AG09319 (cell line): ENCODE measurements at regions not wholly inside any gene's neighbourhood (a gene's known extent, or its start where the extent isn't known, plus 50 kb on each side); places are given as distances from the start of the nearest gene placed in this dataset.

Source experiments
- DNase-seq: peaks from one replicate; pipeline ENCODE4 v3.0.0-alpha.2; 2010; ENCODE audit warnings: low read depth; ENCODE audit errors: extremely low read depth
- TF ChIP-seq, protein P1 (sequence below): IDR thresholded peaks from 2 replicates; pipeline ENCODE4 v1.5.1; 2011; ENCODE audit warnings: low read depth, mild to moderate bottlenecking, inconsistent platforms, low read length, moderate library complexity

DNA sequence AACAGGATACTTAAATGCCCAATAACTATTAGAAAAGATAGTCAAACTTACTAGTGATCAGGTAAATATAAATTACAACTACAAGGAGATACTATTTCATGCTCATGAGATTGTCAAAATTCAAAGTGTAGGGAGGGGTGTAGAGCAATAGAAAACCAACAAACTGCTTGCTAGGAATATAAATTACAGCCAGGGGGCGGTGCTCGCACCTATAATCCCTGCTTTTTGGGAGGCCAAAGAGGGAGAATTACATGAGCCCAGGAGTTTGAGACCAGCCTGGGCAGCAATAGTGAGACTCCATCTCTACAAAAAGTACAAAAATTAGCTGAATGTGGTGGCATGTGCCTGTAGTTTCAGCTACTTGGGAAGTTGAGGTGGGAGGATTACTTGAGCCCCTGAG lies 556.5 kb upstream of the NR3C2 start:
- TF ChIP-seq, protein P1, sequence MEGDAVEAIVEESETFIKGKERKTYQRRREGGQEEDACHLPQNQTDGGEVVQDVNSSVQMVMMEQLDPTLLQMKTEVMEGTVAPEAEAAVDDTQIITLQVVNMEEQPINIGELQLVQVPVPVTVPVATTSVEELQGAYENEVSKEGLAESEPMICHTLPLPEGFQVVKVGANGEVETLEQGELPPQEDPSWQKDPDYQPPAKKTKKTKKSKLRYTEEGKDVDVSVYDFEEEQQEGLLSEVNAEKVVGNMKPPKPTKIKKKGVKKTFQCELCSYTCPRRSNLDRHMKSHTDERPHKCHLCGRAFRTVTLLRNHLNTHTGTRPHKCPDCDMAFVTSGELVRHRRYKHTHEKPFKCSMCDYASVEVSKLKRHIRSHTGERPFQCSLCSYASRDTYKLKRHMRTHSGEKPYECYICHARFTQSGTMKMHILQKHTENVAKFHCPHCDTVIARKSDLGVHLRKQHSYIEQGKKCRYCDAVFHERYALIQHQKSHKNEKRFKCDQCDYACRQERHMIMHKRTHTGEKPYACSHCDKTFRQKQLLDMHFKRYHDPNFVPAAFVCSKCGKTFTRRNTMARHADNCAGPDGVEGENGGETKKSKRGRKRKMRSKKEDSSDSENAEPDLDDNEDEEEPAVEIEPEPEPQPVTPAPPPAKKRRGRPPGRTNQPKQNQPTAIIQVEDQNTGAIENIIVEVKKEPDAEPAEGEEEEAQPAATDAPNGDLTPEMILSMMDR: peak; percentile 38
- DNase-seq: no peak

DNA sequence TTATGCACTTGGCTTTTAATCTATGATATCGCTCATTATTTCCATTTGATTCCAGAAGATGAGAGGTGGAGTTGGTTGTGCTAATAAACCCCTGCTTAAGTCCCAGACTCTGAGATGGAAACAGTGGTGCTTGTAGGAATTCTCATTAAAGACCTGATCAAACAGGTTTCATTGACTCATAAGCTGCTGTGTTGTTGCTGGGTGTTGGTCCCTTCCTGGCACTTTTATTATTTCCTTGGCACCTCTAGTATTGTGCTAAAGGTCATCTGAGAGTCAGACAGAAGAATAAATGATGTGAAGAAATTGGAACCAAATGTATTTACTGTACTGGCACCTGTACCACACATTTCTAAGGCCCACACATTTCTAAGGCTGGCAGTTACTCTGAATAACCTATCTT lies 544.7 kb upstream of the NR3C2 start:
- DNase-seq: no peak
- TF ChIP-seq, protein P1: no peak

DNA sequence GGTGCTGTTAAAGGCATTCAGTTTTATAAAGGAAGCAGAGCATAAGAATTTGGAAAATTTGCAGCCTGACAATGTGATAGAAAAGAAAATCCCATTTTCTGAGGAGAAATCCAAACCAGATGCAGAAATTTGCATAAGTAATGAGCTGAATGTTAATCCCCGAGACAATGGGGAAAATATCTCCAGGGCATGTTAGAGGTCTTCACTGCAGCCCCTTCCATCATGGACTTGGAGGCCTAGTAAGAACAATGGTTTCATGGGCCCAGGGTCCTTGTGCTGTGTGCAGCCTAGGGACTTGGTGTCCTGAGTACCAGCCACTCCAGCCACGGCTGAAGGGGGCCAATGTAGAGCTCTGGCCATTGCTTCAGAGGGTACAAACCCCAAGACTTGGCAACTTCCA lies 542.7 kb upstream of the NR3C2 start:
- DNase-seq: no peak
- TF ChIP-seq, protein P1: no peak

DNA sequence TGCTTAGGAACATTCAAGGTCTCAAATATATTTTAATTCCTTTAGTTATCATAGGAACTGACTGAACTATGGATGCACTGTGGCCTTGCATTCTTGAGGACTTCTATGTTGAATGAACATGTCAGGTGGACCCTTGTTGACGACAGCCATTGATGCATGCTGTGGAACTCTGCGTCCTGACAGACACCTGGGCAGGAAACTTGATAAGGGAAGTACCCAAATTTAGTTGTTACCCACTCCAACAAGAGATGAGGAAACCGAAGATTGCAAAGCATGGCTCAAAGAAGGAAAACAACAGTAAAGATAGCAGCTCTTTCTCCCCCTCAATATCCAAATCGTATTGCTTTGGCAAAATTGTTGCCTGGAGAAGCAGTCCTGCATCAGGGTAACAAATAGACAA lies 540.0 kb upstream of the NR3C2 start:
- DNase-seq: no peak
- TF ChIP-seq, protein P1: no peak

DNA sequence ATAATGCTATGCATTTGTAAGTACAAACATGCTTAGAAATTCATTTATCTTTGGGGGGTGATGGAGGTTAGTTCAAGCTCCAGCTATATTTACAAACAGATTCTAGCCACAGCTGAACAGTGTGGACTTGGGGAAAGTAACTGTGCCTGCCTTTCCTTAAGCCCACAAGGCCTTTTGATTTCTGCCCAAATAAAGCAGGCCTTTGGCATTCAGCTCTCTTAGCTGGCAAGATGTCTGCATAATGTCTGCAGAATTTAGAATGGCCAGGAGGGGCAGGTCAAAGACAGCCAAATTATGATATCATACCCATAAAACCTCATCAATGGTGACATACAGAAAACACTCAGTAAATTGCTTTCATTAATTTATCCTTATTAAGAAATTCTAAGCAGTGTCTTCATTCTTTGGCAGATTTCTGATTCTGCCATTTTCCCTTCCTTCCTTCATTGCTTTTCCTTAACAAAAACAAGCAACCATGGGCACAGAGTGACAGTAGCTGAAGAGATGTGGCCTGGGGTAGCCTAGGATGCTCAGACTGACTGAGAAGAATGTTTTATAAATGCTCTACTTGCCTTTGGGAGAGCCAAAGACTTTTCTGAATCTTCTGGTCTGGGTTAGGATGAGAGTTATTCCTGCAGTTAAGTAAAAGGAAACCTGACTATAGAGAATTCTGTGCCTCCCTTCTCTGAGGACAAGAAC lies 538.7 kb upstream of the NR3C2 start:
- no peak for DNase-seq
- TF ChIP-seq, protein P1: no peak

DNA sequence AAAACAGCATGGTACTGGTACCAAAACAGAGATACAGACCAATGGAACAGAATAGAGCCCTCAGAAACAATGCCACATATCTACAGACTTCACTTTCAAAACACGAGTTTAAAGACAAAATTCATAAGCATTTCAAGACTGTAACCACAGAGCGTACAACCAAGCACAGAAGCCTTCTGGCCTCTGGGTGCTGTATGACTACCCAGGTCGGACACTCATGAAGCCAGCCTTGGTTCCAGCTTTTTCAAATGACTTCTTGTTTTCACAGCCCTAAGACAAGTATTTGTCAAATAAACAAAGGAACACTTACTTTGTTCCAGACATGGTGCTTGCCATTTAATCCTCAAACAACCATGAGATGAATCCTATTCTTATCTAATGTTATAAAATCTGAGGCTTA lies 536.1 kb upstream of the NR3C2 start:
- TF ChIP-seq, protein P1: no peak
- DNase-seq: no peak

DNA sequence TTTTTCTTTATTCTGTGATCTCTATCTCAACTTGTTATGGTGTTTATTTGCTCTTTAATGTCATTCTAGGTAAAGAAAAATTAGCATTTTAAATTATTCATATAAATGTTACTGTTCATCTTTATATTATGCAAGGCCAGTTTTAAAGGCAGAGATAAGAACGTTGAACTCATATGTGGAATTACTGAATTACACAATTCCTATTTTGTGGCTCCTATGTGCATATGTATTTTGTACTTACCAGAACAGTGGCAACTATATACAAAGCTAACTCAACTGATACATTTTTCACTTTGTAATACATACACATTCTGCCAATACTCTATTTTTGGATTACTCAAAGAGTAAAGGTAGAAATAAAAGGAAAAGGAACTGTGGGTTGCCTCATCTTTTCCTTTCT lies 533.2 kb upstream of the NR3C2 start:
- no peak for DNase-seq
- TF ChIP-seq, protein P1: no peak
